Gastrocnemius medialis (tissue), 4 donors: ENCODE measurements at regions not wholly inside any gene's neighbourhood (a gene's known extent, or its start where the extent isn't known, plus 50 kb on each side); places are given as distances from the start of the nearest gene placed in this dataset.

ENCODE experiments used
- CTCF ChIP-seq, 5 experiments: fragments of 450-650 bp in 3 of 5; fragments of 200-600 bp in 2 of 5; sonication (generic) in 2 of 5; IDR thresholded peaks in 4 of 5; conservative IDR thresholded peaks in 1 of 5; 1 replicate in 4 of 5; 2 replicates in 1 of 5; pipeline ENCODE4 v1.5.1; 2016 to 2019; ENCODE audit warnings: antibody characterized with exemption in 5 of 5, mild to moderate bottlenecking in 3 of 5, moderate library complexity in 3 of 5
- POLR2A ChIP-seq, 2 donors: fragments of 450-650 bp; IDR thresholded peaks; one replicate each; pipeline ENCODE4 v1.6.1; 2017; ENCODE audit warnings: antibody characterized with exemption in 2 of 2, mild to moderate bottlenecking in 2 of 2, moderate library complexity in 2 of 2

GRCh38 chr18:65458871-65459270, 291.9 kb upstream of the CDH7 start:
- no peak for TF ChIP-seq CTCF (IDR thresholded peaks at IDR 0.05 in 4 of 5, conservative IDR thresholded peaks at IDR 0.05 in 1 of 5)
- TF ChIP-seq POLR2A (IDR thresholded peaks at IDR 0.05), result no peak
